ENCODE measurements at regions not wholly inside any gene's neighbourhood (a gene's known extent, or its start where the extent isn't known, plus 50 kb on each side); places are given as distances from the start of the nearest gene placed in this dataset.

DNA sequence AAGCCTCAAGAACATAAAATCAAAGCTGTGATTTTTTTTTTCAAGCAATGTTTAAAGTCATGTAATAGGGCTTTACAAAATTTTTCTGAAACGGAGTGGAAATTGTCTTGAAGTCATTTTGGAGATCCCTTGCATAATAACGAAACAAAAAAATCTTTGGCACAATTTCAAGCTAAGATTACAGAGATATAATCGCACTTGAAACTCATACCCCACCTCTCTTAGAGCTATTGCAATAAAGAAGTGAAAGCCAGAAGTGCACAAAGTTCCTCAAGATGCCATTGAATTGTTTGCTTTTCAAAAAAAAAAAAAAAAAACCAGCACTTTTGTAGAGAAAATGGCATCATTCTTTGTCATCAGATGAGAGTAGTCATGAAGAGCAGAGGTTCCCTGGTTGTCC, 152.3 kb downstream of the PAX3 start:
- no peak for DNase-seq

GRCh38 chr2:222142027-222142426, 156.8 kb downstream of the PAX3 start:
- no peak for DNase-seq

- DNase-seq: no peak
Measured at GRCh38 chr2:222136106-222136630, 162.6 kb downstream of the PAX3 start.

DNA sequence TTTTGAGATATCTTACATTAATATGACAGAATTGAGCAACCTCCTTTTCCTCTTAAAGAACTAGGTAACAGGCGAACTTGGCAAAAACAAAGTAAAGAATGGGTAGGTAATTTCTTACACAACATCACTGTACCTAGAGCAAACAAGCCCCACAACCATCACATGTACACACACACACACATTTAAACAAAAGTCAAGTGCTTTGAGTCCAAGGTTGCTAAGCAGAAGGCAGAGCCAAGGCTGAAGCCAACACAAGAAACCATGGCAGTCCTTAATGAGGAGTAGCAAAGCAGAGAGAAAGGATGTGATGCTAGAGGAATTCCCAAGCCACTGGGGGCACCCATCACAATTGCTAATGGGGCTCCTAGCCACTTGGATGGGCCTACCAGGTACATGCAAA, 164.1 kb downstream of the PAX3 start:
- DNase-seq: no peak

GRCh38 chr2:222133897-222134296, 164.9 kb downstream of the PAX3 start:
- no peak for DNase-seq

DNA sequence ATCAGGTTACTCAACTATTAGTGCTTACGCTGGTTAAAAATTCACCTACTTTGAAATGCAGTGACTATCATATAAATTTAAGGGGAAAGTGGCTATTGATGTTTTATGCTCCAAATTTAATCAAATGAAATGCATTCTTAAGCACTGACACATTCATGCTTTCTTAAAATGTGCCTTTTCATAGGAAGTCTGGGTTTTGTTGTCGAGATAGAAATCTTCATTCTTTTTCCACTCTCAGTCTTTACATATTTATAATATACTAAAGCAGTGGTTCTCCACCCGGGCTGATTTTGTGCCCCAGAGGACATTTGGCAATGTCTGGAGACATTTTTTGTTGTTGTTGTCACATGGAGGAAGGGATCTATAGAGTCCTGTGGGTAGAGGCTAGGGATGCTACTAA, 167.9 kb downstream of the PAX3 start:
- DNase-seq: no peak

DNA sequence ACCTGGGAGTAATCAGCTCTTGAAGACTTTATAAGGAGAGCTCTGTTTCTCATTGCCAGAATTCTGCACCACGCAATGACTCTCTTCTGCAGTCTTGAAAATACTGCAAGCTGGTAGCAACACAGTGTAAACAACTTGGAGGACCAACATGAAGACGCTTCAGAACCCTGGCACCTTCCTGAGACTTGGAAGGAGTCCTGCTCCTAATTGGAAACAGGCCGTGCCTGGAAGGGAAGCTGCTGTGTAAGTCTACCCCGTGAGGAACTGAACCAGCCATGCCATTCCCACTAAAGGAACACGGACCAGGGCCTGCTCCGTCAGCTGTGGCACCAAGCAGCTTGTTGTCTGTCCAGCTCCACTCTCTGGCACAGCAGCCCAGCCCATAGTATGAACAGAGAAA, 171.1 kb downstream of the PAX3 start:
- DNase-seq: no peak

GRCh38 chr2:222120933-222121332, 177.9 kb downstream of the PAX3 start:
- DNase-seq: no peak

- DNase-seq: no peak
Measured at GRCh38 chr2:222115296-222115695, 183.5 kb downstream of the PAX3 start.

DNA sequence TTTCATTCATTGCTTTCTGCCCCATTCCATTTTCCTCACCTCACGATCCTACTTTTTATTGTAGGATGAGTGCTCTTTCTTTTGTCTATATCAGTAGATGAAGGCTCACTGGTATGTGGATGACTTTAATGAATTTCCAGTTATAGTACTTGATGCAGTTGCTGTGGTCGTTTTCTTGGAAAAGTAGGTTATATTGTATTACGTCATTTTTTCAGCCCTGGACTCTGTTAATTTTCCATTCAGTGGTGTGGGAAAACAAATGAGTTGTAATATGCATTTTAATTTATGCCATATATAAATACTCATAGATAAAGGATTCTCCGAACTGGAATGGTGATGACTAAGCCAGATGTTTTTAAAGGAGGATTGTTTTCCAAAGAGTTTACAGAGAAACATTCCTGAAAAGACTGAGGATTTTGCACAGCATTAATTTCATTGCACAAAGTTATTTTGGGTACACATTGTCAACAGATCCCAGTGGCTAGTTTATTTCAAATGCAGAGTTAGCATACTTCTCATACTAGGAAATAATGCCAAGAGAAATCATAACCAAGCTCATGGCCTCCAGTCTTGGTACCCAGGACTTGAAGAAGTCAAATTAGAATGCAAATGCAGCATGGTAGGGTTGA, 189.7 kb downstream of the PAX3 start:
- DNase-seq: no peak

GRCh38 chr2:222108497-222108896, 190.3 kb downstream of the PAX3 start:
- DNase-seq: no peak

GRCh38 chr2:222105046-222105445, 193.8 kb downstream of the PAX3 start:
- no peak for DNase-seq

- no peak for DNase-seq
Measured at GRCh38 chr2:222102575-222103349, 196.0 kb downstream of the PAX3 start.

- DNase-seq: no peak
Measured at GRCh38 chr2:222100704-222101699, 197.8 kb downstream of the PAX3 start.

DNA sequence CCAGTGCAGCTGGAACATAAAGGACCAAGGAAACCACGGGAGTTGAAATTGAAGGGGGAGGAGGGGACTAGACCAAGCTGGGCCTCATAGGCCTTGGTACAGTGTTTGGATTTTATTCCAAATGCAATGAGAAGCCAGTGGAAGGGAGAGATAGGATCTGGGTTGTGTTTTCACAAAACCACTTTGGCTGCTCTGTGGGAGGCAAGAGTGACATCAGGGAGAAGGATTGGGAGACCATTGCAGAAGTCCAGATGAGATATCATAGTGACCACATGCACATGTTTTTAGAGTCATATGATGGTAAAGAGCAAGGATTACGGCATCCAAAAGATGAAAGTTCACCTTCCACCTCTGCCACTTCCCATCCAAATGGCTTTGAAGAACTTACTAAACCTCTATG, 210.2 kb downstream of the PAX3 start:
- no peak for DNase-seq

DNA sequence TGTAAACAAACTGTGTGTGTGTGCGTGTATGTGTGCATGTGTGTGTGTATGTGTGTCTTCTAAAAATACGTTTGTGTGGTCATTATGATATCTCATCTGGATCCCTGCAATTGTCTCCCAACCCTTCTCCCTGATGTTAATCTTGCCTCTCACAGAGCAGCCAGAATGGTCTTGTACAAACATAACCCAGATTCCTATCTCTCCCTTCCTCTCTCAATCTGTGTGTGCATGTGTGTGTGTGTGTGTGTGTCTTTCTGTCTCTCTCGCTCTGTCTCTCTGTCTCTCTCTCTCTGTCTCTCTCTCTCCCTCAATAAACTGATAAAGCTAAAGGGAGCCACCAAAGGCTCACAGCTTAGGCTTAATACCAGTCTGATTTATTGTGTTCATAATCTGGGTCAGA, 210.8 kb downstream of the PAX3 start:
- no peak for DNase-seq

DNA sequence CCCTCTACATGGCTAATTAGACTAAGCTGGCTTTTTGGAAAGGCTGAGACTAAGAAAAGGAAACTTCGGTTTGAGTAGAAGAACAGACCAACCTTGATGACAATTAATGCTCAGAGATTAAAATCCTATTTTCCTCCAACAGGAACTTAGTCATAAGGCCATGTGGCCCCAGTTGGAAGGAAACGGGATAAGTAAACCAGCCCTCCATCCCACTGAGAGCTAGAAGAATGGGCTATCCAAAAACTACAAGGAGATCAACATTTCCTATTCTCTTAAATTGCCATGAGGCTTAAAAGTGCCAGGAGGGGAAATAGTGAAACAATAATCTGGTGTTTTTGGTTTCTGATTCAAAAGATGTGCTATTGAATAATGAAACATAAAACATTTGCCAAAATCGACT, 216.6 kb downstream of the PAX3 start:
- no peak for DNase-seq

DNA sequence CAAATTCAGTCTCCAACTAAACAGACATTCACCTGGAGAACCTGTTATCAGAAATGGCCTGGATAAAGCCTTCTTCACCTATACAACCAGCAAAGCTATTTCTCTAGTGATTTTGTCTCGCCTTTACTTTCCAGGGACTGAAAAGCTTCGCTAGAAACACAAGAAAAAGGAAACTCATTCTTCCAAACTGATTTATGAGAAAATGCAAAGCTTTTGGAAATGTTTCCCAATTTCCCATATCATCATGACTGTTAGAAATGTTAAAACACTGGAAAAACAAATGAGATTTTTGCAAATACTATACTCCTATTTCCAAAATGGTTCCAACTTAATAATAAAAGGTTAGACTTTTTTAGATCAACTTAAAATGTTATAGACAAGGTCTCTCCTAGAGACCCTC, 218.7 kb downstream of the PAX3 start:
- no peak for DNase-seq

DNA sequence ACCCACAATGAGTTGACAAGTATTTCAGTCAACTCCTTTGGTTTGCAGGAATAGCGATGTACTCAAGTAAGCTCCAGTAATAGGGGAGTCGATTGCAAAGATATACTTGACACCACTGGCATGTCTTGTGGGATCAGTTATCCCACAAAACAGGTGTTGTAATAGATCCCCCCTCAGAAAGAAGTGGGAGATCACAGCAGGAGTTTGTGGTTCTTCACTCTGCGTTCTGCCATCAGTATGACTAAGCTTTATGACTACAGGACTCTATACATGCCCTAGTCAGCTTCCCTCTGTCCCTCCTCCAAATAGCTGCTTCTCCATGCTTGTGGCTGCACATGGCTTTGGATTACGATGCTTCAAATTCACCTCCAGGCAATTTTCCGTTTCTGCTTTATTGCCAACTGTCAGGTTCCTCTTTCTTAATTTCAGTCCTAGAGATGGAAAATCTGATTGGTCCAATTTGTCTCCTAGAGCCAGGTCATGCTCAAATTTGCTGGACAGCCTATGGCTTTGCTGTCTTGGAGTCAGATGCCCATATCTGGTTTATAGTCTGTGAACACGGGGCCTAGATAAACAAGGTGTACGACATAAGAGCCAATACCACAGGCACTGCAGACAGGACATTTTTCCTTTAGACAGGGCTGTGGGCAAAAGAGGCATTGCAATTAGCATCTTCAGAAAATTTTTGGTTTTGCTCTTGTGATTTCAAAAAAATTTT, 221.7 kb downstream of the PAX3 start:
- no peak for DNase-seq

GRCh38 chr2:222074674-222075073, 224.1 kb downstream of the PAX3 start:
- DNase-seq: no peak

DNA sequence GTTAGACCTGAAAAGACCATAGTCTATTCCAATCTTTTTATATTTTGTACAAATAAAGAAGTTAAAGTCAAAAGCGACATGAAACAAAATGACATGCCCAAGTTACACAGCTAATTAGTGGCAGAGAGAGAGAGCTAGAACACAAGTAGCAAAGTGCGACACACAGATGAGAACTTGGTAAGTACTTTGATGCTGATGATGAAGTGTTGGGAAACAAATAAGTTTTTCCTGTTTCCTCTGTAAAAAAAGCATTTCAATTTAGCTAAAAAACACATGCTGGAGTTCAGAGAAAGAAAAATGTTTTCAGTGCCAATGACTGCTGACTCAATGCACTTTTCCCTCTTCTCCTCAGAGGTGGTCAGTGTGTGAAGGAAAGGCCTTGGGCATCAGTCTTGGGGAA, 226.9 kb downstream of the PAX3 start:
- no peak for DNase-seq

DNA sequence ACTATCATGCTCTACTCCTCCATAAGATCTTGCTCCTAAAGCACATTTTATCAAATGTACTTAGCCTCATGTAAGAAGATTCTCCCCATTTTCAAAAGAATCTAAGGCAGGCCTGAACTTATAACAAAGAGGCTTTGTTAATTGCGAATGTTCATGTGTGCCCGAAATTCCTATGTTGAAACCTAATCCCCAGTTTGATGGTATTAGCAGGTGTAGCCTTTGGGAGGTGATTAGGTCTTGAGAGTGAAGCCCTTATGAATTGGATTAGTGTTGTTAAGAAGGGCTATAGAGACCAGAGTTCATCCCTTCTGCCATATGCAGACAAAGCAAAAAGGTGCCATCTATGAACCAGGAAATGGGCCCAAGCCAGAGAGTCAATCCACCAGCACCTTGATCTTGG, 234.5 kb downstream of the PAX3 start:
- no peak for DNase-seq
